ENCODE measurements at regions not wholly inside any gene's neighbourhood (a gene's known extent, or its start where the extent isn't known, plus 50 kb on each side); places are given as distances from the start of the nearest gene placed in this dataset.
"Not testable (repeated sequence)": the region's sequence is repeated elsewhere in the genome, so short reads cannot be mapped to it uniquely, and the experiment has no call there.

GRCh38 chr6:60547340-60547739 is 1738.7 kb downstream of the KHDRBS2 start:
- TF ChIP-seq POLR2A, CTCF (IDR thresholded peaks at IDR 0.05): not testable (repeated sequence)
